ENCODE measurements at regions not wholly inside any gene's neighbourhood (a gene's known extent, or its start where the extent isn't known, plus 50 kb on each side); places are given as distances from the start of the nearest gene placed in this dataset.

DNA sequence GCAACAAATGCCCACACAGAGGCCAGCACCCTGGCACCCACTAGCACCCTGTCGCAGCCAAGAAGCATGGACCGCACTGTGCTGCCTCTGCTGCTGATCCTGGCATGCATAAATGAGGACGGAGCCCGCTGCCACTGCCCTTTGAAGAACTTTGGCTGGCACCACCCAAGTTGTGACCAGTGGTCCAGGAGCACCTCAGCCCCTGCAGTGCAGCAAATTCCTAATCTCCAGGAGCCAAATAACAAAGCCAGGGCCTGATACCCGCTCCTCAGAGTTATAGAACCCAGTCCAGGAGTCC lies 807.2 kb downstream of the GLUD2 start:
- no peaks in the 10 kb centered on the region for H3K36me3 ChIP-seq
- intact Hi-C loops (cut with DNase I) = no loop called here
- no peak overlapping the region for H3K4me3 ChIP-seq
- H3K27me3 ChIP-seq = no peaks in the 10 kb centered on the region
- no peak overlapping the region for H3K27ac ChIP-seq
- H3K4me1 ChIP-seq = no peaks in the 10 kb centered on the region
- 43% methylated on average over 1 of the region's 5 CpGs for WGBS (ENCODE audit: insufficient coverage, low coverage, low lambda C conversion rate, missing lambda C conversion rate)
- no peaks in the 10 kb centered on the region for H3K9me3 ChIP-seq
- DNase-seq (no peak), ATAC-seq (no peak)
- no peak for TF ChIP-seq POLR2A (IDR thresholded peaks at IDR 0.05)
- TF ChIP-seq, protein P1, sequence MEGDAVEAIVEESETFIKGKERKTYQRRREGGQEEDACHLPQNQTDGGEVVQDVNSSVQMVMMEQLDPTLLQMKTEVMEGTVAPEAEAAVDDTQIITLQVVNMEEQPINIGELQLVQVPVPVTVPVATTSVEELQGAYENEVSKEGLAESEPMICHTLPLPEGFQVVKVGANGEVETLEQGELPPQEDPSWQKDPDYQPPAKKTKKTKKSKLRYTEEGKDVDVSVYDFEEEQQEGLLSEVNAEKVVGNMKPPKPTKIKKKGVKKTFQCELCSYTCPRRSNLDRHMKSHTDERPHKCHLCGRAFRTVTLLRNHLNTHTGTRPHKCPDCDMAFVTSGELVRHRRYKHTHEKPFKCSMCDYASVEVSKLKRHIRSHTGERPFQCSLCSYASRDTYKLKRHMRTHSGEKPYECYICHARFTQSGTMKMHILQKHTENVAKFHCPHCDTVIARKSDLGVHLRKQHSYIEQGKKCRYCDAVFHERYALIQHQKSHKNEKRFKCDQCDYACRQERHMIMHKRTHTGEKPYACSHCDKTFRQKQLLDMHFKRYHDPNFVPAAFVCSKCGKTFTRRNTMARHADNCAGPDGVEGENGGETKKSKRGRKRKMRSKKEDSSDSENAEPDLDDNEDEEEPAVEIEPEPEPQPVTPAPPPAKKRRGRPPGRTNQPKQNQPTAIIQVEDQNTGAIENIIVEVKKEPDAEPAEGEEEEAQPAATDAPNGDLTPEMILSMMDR (IDR thresholded peaks at IDR 0.05) = no peak

DNA sequence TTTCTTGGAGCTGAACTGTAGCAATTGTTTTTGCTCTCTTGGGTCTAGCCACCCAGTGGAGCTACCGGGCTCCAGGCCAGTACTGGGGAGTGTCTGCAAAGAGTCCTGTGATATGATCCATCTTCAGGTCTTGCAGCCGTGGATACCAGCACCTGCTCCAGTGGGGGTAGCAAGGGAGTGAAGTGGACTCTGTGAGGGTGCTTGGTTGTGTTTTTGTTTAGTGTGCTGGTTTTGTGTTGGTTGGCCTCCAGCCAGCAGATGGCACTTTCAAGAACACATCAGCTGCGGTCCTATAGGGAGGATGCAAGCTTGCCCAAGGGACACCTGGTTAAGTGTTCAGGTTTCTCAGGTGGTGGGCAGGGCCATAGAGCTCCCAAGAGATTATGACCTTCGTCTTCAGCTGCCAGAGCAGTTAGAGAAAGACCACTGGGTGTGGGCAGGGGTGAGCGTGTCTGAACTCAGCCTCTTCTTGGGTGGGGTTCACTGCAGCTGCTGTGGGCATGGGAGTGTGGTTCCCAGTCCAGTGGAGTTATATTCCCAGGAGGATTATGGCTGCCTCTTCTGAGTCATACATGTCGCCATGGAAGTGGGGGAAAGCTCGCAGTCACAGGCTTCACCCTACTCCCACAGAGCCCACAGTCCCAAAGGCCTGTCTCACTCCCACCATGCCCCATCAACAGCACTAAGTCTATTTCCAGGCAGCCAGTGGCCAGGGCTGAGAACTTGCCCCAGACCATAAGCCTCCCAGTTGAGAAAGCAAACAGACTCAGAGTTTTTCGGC lies 811.6 kb downstream of the GLUD2 start:
- Histone ChIP-seq H3K4me3 (no peak overlapping the region), H3K27me3 (no peaks in the 10 kb centered on the region), H3K9me3 (no peaks in the 10 kb centered on the region), H3K4me1 (no peaks in the 10 kb centered on the region), H3K27ac (no peak overlapping the region), H3K36me3 (no peaks in the 10 kb centered on the region)
- DNase-seq = no peak
- 67% methylated on average over 3 of the region's 8 CpGs for WGBS (ENCODE audit: insufficient coverage, low coverage, low lambda C conversion rate, missing lambda C conversion rate)
- TF ChIP-seq POLR2A (IDR thresholded peaks at IDR 0.05) = no peak
- TF ChIP-seq, protein P1 (IDR thresholded peaks at IDR 0.05) = no peak
- intact Hi-C loops (cut with DNase I) = no loop called here
- no peak for ATAC-seq

DNA sequence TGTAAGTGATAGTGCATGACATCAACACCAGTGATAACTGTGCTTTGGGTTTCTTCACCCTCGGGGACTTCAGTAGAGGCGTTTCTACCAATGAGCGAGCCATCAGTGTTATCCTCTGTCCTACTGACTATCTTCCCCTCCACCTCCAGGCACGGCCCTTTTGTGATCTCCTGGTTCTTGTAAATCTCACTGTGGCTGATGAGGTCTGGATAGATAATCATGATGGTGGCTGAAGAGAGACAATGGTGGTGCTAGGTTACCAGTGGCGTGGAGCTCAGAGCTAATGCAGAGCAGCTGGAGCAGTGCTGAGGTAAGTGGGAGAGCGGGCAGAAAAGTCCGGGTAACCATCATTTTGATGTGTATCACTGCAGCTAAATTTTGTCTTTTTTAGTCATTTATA lies 816.6 kb downstream of the GLUD2 start:
- intact Hi-C loops (cut with DNase I) = no loop called here
- DNase-seq (no peak), ATAC-seq (no peak)
- Histone ChIP-seq H3K4me3 (no peak overlapping the region), H3K4me1 (no peaks in the 10 kb centered on the region), H3K9me3 (no peaks in the 10 kb centered on the region), H3K36me3 (no peaks in the 10 kb centered on the region), H3K27me3 (no peaks in the 10 kb centered on the region), H3K27ac (no peak overlapping the region)
- no peak for TF ChIP-seq POLR2A (IDR thresholded peaks at IDR 0.05)
- TF ChIP-seq, protein P1 (IDR thresholded peaks at IDR 0.05) = no peak
- WGBS (ENCODE audit: insufficient coverage, low coverage, low lambda C conversion rate, missing lambda C conversion rate) = 52% methylated on average over 7 of the region's 7 CpGs

GRCh38 chrX:121864561-121864960 lies 817.2 kb downstream of the GLUD2 start:
- WGBS (ENCODE audit: insufficient coverage, low coverage, low lambda C conversion rate, missing lambda C conversion rate) = 34% methylated on average over 2 of the region's 2 CpGs
- intact Hi-C loops (cut with DNase I) = no loop called here
- ATAC-seq = no peak
- no peak overlapping the region for H3K27ac ChIP-seq
- no peak for DNase-seq
- H3K4me3 ChIP-seq = no peak overlapping the region
- TF ChIP-seq POLR2A (IDR thresholded peaks at IDR 0.05) = no peak
- TF ChIP-seq, protein P1 (IDR thresholded peaks at IDR 0.05) = no peak
- H3K36me3 ChIP-seq = no peaks in the 10 kb centered on the region
- no peaks in the 10 kb centered on the region for H3K27me3 ChIP-seq
- no peaks in the 10 kb centered on the region for H3K9me3 ChIP-seq
- no peaks in the 10 kb centered on the region for H3K4me1 ChIP-seq
